Bronchial epithelial cell (primary cell): ENCODE measurements at regions not wholly inside any gene's neighbourhood (a gene's known extent, or its start where the extent isn't known, plus 50 kb on each side); places are given as distances from the start of the nearest gene placed in this dataset.

Source experiments
- DNase-seq: peaks from one replicate; pipeline ENCODE4 v3.0.0-alpha.2; 2010; ENCODE audit warnings: low read depth
- FAIRE-seq: peaks from 2 replicates; lab custom pipeline; 2011; peaks lifted over from hg19 to GRCh38; lab: Jason Lieb, UNC
- H3K27me3 ChIP-seq: 2 replicates; pipeline ENCODE4 v1.5.1; 2011; ENCODE audit warnings: low read length; ENCODE audit not compliant: control insufficient read depth, insufficient read depth
- H3K36me3 ChIP-seq: 2 replicates; pipeline ENCODE4 v1.5.1; 2011; ENCODE audit warnings: low read length; ENCODE audit not compliant: control insufficient read depth, insufficient read depth
- H3K4me3 ChIP-seq: 2 replicates; pipeline ENCODE4 v1.5.1; 2011; ENCODE audit warnings: mild to moderate bottlenecking, low read depth, low read length, control low read depth
- CTCF ChIP-seq: IDR thresholded peaks from 2 replicates; pipeline ENCODE4 v1.5.1; 2011; ENCODE audit warnings: mild to moderate bottlenecking, moderate library complexity, low read length, control low read depth, inconsistent platforms; ENCODE audit not compliant: insufficient read depth, severe bottlenecking

- FAIRE-seq (no peak), DNase-seq (no peak)
- no peaks in the 10 kb centered on the region for H3K27me3 ChIP-seq
- no peak overlapping the region for H3K4me3 ChIP-seq
- no peak for TF ChIP-seq CTCF
- no peaks in the 10 kb centered on the region for H3K36me3 ChIP-seq
These were observed 53.4 kb upstream of the COX20 start for GRCh38 chr1:244782056-244782455.

- no peak for DNase-seq
- H3K4me3 ChIP-seq, result no peak overlapping the region
- no peaks in the 10 kb centered on the region for H3K27me3 ChIP-seq
- H3K36me3 ChIP-seq, result no peaks in the 10 kb centered on the region
- FAIRE-seq, result no peak
- no peak for TF ChIP-seq CTCF
These were observed 52.3 kb upstream of the COX20 start for GRCh38 chr1:244783138-244783537.
